ENCODE measurements at regions not wholly inside any gene's neighbourhood (a gene's known extent, or its start where the extent isn't known, plus 50 kb on each side); places are given as distances from the start of the nearest gene placed in this dataset.

GRCh38 chr17:5843366-5844026 is 226.7 kb upstream of the WSCD1 start:
- H3K27ac ChIP-seq (ENCODE audit: insufficient read depth, low read length, poor library complexity, severe bottlenecking) = no peak overlapping the region
- no peak for DNase-seq
- no peaks in the 10 kb centered on the region for H3K4me1 ChIP-seq (ENCODE audit: control insufficient read depth, insufficient read depth, low read length, poor library complexity, severe bottlenecking)
- H3K9me3 ChIP-seq (ENCODE audit: control insufficient read depth, low read length) = no peaks in the 10 kb centered on the region
- H3K27me3 ChIP-seq (replicated peaks; ENCODE audit: control insufficient read depth, insufficient read depth, low read length, poor library complexity, severe bottlenecking) = no peaks in the 10 kb centered on the region
- no peak overlapping the region for H3K4me3 ChIP-seq (ENCODE audit: insufficient read depth, low read depth, low read length, poor library complexity, severe bottlenecking)
- no peaks in the 10 kb centered on the region for H3K36me3 ChIP-seq (ENCODE audit: control insufficient read depth, insufficient read depth, low read length)

GRCh38 chr17:5846001-5846400 is 224.2 kb upstream of the WSCD1 start:
- no peaks in the 10 kb centered on the region for H3K9me3 ChIP-seq (ENCODE audit: control insufficient read depth, low read length)
- H3K36me3 ChIP-seq (ENCODE audit: control insufficient read depth, insufficient read depth, low read length) = no peaks in the 10 kb centered on the region
- H3K27ac ChIP-seq (ENCODE audit: insufficient read depth, low read length, poor library complexity, severe bottlenecking) = no peak overlapping the region
- no peaks in the 10 kb centered on the region for H3K4me1 ChIP-seq (ENCODE audit: control insufficient read depth, insufficient read depth, low read length, poor library complexity, severe bottlenecking)
- DNase-seq = no peak
- no peaks in the 10 kb centered on the region for H3K27me3 ChIP-seq (replicated peaks; ENCODE audit: control insufficient read depth, insufficient read depth, low read length, poor library complexity, severe bottlenecking)
- H3K4me3 ChIP-seq (ENCODE audit: insufficient read depth, low read depth, low read length, poor library complexity, severe bottlenecking) = no peak overlapping the region

- Histone ChIP-seq H3K27ac (ENCODE audit: insufficient read depth, low read length, poor library complexity, severe bottlenecking) (no peak overlapping the region), H3K36me3 (ENCODE audit: control insufficient read depth, insufficient read depth, low read length) (no peaks in the 10 kb centered on the region), H3K27me3 (replicated peaks; ENCODE audit: control insufficient read depth, insufficient read depth, low read length, poor library complexity, severe bottlenecking) (no peaks in the 10 kb centered on the region), H3K4me3 (ENCODE audit: insufficient read depth, low read depth, low read length, poor library complexity, severe bottlenecking) (no peak overlapping the region), H3K4me1 (ENCODE audit: control insufficient read depth, insufficient read depth, low read length, poor library complexity, severe bottlenecking) (no peaks in the 10 kb centered on the region), H3K9me3 (ENCODE audit: control insufficient read depth, low read length) (no peaks in the 10 kb centered on the region)
- no peak for DNase-seq
These were observed 215.2 kb upstream of the WSCD1 start for GRCh38 chr17:5854871-5855554.

- no peaks in the 10 kb centered on the region for H3K27me3 ChIP-seq (replicated peaks; ENCODE audit: control insufficient read depth, insufficient read depth, low read length, poor library complexity, severe bottlenecking)
- no peaks in the 10 kb centered on the region for H3K36me3 ChIP-seq (ENCODE audit: control insufficient read depth, insufficient read depth, low read length)
- H3K9me3 ChIP-seq (ENCODE audit: control insufficient read depth, low read length) = no peaks in the 10 kb centered on the region
- DNase-seq = no peak
- H3K4me1 ChIP-seq (ENCODE audit: control insufficient read depth, insufficient read depth, low read length, poor library complexity, severe bottlenecking) = no peaks in the 10 kb centered on the region
- no peak overlapping the region for H3K27ac ChIP-seq (ENCODE audit: insufficient read depth, low read length, poor library complexity, severe bottlenecking)
- no peak overlapping the region for H3K4me3 ChIP-seq (ENCODE audit: insufficient read depth, low read depth, low read length, poor library complexity, severe bottlenecking)
These were observed 208.9 kb upstream of the WSCD1 start for GRCh38 chr17:5861246-5861645.

GRCh38 chr17:5861854-5862253 is 208.3 kb upstream of the WSCD1 start:
- Histone ChIP-seq H3K9me3 (ENCODE audit: control insufficient read depth, low read length) (no peaks in the 10 kb centered on the region), H3K4me3 (ENCODE audit: insufficient read depth, low read depth, low read length, poor library complexity, severe bottlenecking) (no peak overlapping the region), H3K27me3 (replicated peaks; ENCODE audit: control insufficient read depth, insufficient read depth, low read length, poor library complexity, severe bottlenecking) (no peaks in the 10 kb centered on the region), H3K4me1 (ENCODE audit: control insufficient read depth, insufficient read depth, low read length, poor library complexity, severe bottlenecking) (no peaks in the 10 kb centered on the region), H3K36me3 (ENCODE audit: control insufficient read depth, insufficient read depth, low read length) (no peaks in the 10 kb centered on the region), H3K27ac (ENCODE audit: insufficient read depth, low read length, poor library complexity, severe bottlenecking) (no peak overlapping the region)
- no peak for DNase-seq

GRCh38 chr17:5862395-5862794 is 207.8 kb upstream of the WSCD1 start:
- Histone ChIP-seq H3K27me3 (replicated peaks; ENCODE audit: control insufficient read depth, insufficient read depth, low read length, poor library complexity, severe bottlenecking) (no peaks in the 10 kb centered on the region), H3K4me3 (ENCODE audit: insufficient read depth, low read depth, low read length, poor library complexity, severe bottlenecking) (no peak overlapping the region), H3K4me1 (ENCODE audit: control insufficient read depth, insufficient read depth, low read length, poor library complexity, severe bottlenecking) (no peaks in the 10 kb centered on the region), H3K36me3 (ENCODE audit: control insufficient read depth, insufficient read depth, low read length) (no peaks in the 10 kb centered on the region), H3K9me3 (ENCODE audit: control insufficient read depth, low read length) (no peaks in the 10 kb centered on the region), H3K27ac (ENCODE audit: insufficient read depth, low read length, poor library complexity, severe bottlenecking) (no peak overlapping the region)
- DNase-seq = no peak

GRCh38 chr17:5864741-5865657 is 205.2 kb upstream of the WSCD1 start:
- H3K4me1 ChIP-seq (ENCODE audit: control insufficient read depth, insufficient read depth, low read length, poor library complexity, severe bottlenecking) = no peaks in the 10 kb centered on the region
- H3K36me3 ChIP-seq (ENCODE audit: control insufficient read depth, insufficient read depth, low read length) = no peaks in the 10 kb centered on the region
- H3K27ac ChIP-seq (ENCODE audit: insufficient read depth, low read length, poor library complexity, severe bottlenecking) = no peak overlapping the region
- no peaks in the 10 kb centered on the region for H3K27me3 ChIP-seq (replicated peaks; ENCODE audit: control insufficient read depth, insufficient read depth, low read length, poor library complexity, severe bottlenecking)
- no peak for DNase-seq
- H3K9me3 ChIP-seq (ENCODE audit: control insufficient read depth, low read length) = no peaks in the 10 kb centered on the region
- H3K4me3 ChIP-seq (ENCODE audit: insufficient read depth, low read depth, low read length, poor library complexity, severe bottlenecking) = no peak overlapping the region

- no peak overlapping the region for H3K27ac ChIP-seq (ENCODE audit: insufficient read depth, low read length, poor library complexity, severe bottlenecking)
- no peaks in the 10 kb centered on the region for H3K36me3 ChIP-seq (ENCODE audit: control insufficient read depth, insufficient read depth, low read length)
- H3K27me3 ChIP-seq (replicated peaks; ENCODE audit: control insufficient read depth, insufficient read depth, low read length, poor library complexity, severe bottlenecking) = no peaks in the 10 kb centered on the region
- no peak overlapping the region for H3K4me3 ChIP-seq (ENCODE audit: insufficient read depth, low read depth, low read length, poor library complexity, severe bottlenecking)
- H3K4me1 ChIP-seq (ENCODE audit: control insufficient read depth, insufficient read depth, low read length, poor library complexity, severe bottlenecking) = no peaks in the 10 kb centered on the region
- no peaks in the 10 kb centered on the region for H3K9me3 ChIP-seq (ENCODE audit: control insufficient read depth, low read length)
- DNase-seq = no peak
These were observed 203.2 kb upstream of the WSCD1 start for GRCh38 chr17:5866978-5867377.

- no peak for DNase-seq
- H3K4me3 ChIP-seq (ENCODE audit: insufficient read depth, low read depth, low read length, poor library complexity, severe bottlenecking) = no peak overlapping the region
- H3K4me1 ChIP-seq (ENCODE audit: control insufficient read depth, insufficient read depth, low read length, poor library complexity, severe bottlenecking) = no peaks in the 10 kb centered on the region
- H3K27ac ChIP-seq (ENCODE audit: insufficient read depth, low read length, poor library complexity, severe bottlenecking) = no peak overlapping the region
- H3K27me3 ChIP-seq (replicated peaks; ENCODE audit: control insufficient read depth, insufficient read depth, low read length, poor library complexity, severe bottlenecking) = no peaks in the 10 kb centered on the region
- no peaks in the 10 kb centered on the region for H3K9me3 ChIP-seq (ENCODE audit: control insufficient read depth, low read length)
- H3K36me3 ChIP-seq (ENCODE audit: control insufficient read depth, insufficient read depth, low read length) = no peaks in the 10 kb centered on the region
These were observed 201.0 kb upstream of the WSCD1 start for GRCh38 chr17:5869041-5869745.
